Right lobe of liver (tissue), 4 donors: ENCODE measurements at regions not wholly inside any gene's neighbourhood (a gene's known extent, or its start where the extent isn't known, plus 50 kb on each side); places are given as distances from the start of the nearest gene placed in this dataset.
"Not testable (repeated sequence)": the region's sequence is repeated elsewhere in the genome, so short reads cannot be mapped to it uniquely, and the experiment has no call there.

Experiments
- CTCF ChIP-seq, 4 donors: fragments of 200-600 bp in 3 of 4; fragments of 450-650 bp in 1 of 4; IDR thresholded peaks; one replicate each; pipeline versions ENCODE4 v1.5.1 to v1.8.0; 2016 to 2022; ENCODE audit warnings: antibody characterized with exemption in 4 of 4, mild to moderate bottlenecking in 2 of 4
- POLR2A ChIP-seq: fragments of 450-650 bp; IDR thresholded peaks from one replicate; pipeline ENCODE4 v1.6.1; 2017; ENCODE audit warnings: antibody characterized with exemption, mild to moderate bottlenecking
- donor health status: DM: no; HTN: no; CAD: no.
- donor health status: DM: no; HTN: no; CAD: no.
- donor health status: DM: no; HTN: yes; CAD: no.

GRCh38 chr17:64792276-64792675 is 127.0 kb downstream of the LRRC37A3 start:
- not testable (repeated sequence) for TF ChIP-seq CTCF (IDR thresholded peaks at IDR 0.05); POLR2A
